H1 (cell line): ENCODE measurements at regions not wholly inside any gene's neighbourhood (a gene's known extent, or its start where the extent isn't known, plus 50 kb on each side); places are given as distances from the start of the nearest gene placed in this dataset.

Experiments
- CTCF ChIA-PET: fragments of 300-600 bp; sonication (Branson Sonifier 250); formaldehyde crosslinking; loops from one replicate; lab custom pipeline; 2021; ENCODE audit not compliant: partially characterized antibody; lab: Charles Lee
- POLR2A ChIA-PET: fragments of 300-600 bp; sonication (Branson Sonifier 250); formaldehyde crosslinking; loops from one replicate; lab custom pipeline; 2021; ENCODE audit warnings: inconsistent platforms; ENCODE audit not compliant: partially characterized antibody; lab: Charles Lee
- DNase-seq, 2 experiments: peaks; one replicate each; pipeline versions ENCODE4 v3.0.0 to v3.0.0-alpha.2; 2010 to 2022; ENCODE audit warnings: low spot score in 2 of 2, low read depth in 1 of 2, mixed read lengths in 1 of 2
- FAIRE-seq: peaks from 2 replicates; lab custom pipeline; 2011; peaks lifted over from hg19 to GRCh38; lab: Jason Lieb, UNC
- H2AFZ ChIP-seq: 2 replicates; pipeline ENCODE4 v1.8.1; 2012; ENCODE audit warnings: low read length, inconsistent platforms
- H2AK5ac ChIP-seq: 2 replicates; pipeline ENCODE4 v1.6.1; 2013; ENCODE audit warnings: low read depth, low read length
- H2BK120ac ChIP-seq: replicated peaks from 2 replicates; pipeline ENCODE3; 2013; ENCODE audit warnings: low read depth, low read length, inconsistent platforms
- H2BK12ac ChIP-seq: 2 replicates; pipeline ENCODE4 v1.6.1; 2013; ENCODE audit warnings: low read depth, low read length
- H2BK15ac ChIP-seq: 2 replicates; pipeline ENCODE4 v1.6.1; 2013; ENCODE audit warnings: low read length
- H2BK20ac ChIP-seq: 2 replicates; pipeline ENCODE4 v1.6.1; 2013; ENCODE audit warnings: low read length
- H2BK5ac ChIP-seq: 2 replicates; pipeline ENCODE4 v1.6.1; 2013; ENCODE audit warnings: low read depth, low read length
- H3K14ac ChIP-seq: 2 replicates; pipeline ENCODE4 v1.6.1; 2013; ENCODE audit warnings: inconsistent platforms; ENCODE audit not compliant: insufficient read length
- H3K18ac ChIP-seq: 2 replicates; pipeline ENCODE4 v1.6.1; 2013; ENCODE audit warnings: low read length; ENCODE audit errors: extremely low read depth
- H3K23ac ChIP-seq: 2 replicates; pipeline ENCODE4 v1.6.1; 2013; ENCODE audit warnings: inconsistent platforms; ENCODE audit not compliant: insufficient read length
- H3K23me2 ChIP-seq: 2 replicates; pipeline ENCODE4 v1.6.1; 2013; ENCODE audit warnings: low read depth, low read length
- H3K27ac ChIP-seq: 2 replicates; pipeline ENCODE4 v1.6.1; 2011; ENCODE audit warnings: low read depth, low read length, inconsistent platforms
- H3K27me3 ChIP-seq, 4 experiments: replicated peaks in 1 of 4; 1 replicate in 1 of 4; 2 replicates in 3 of 4; pipeline versions ENCODE4 v1.6.1 to v1.8.1; 2011 to 2013; ENCODE audit warnings: low read length in 3 of 4, mild to moderate bottlenecking in 3 of 4, inconsistent platforms in 2 of 4, mixed read lengths in 2 of 4, moderate library complexity in 1 of 4; ENCODE audit not compliant: control insufficient read depth in 3 of 4, insufficient read depth in 3 of 4; ENCODE audit errors: extremely low read depth in 1 of 4
- H3K36me3 ChIP-seq, 4 experiments: 2 replicates each; pipeline versions ENCODE4 v1.6.1 to v1.8.1; 2011 to 2013; ENCODE audit warnings: mild to moderate bottlenecking in 4 of 4, low read length in 3 of 4, moderate library complexity in 2 of 4, control low read depth in 1 of 4, inconsistent platforms in 1 of 4; ENCODE audit not compliant: insufficient read depth in 4 of 4, control insufficient read depth in 2 of 4
- H3K4ac ChIP-seq: replicated peaks from 2 replicates; pipeline ENCODE3; 2013; ENCODE audit warnings: low read length, low read depth, mixed read lengths, inconsistent platforms; ENCODE audit not compliant: insufficient read length
- H3K4me1 ChIP-seq, 4 experiments: replicated peaks in 1 of 4; 1 replicate in 1 of 4; 2 replicates in 3 of 4; pipeline versions ENCODE4 v1.6.1 to v1.8.1; 2011 to 2013; ENCODE audit warnings: low read length in 3 of 4, inconsistent platforms in 2 of 4, mixed read lengths in 1 of 4; ENCODE audit not compliant: insufficient read depth in 4 of 4, control insufficient read depth in 3 of 4
- H3K4me2 ChIP-seq, 2 experiments: 2 replicates each; pipeline versions ENCODE4 v1.6.1 to v1.8.1; 2011 to 2013; ENCODE audit warnings: low read depth in 2 of 2, low read length in 2 of 2, control low read depth in 1 of 2, inconsistent platforms in 1 of 2, mild to moderate bottlenecking in 1 of 2; ENCODE audit not compliant: insufficient read depth in 1 of 2
- H3K4me3 ChIP-seq, 4 experiments: fragments of 200-600, 300-600 bp in 1 of 4; sonication (generic), shearing (Covaris generic), sonication (Bioruptor Twin) in 1 of 4; 2 replicates each; pipeline versions ENCODE4 v1.5.1 to v1.8.1; 2011 to 2016; ENCODE audit warnings: low read length in 4 of 4, low read depth in 3 of 4, control low read depth in 2 of 4, inconsistent platforms in 2 of 4, mild to moderate bottlenecking in 2 of 4, mixed read lengths in 1 of 4, moderate library complexity in 1 of 4; ENCODE audit not compliant: insufficient read depth in 2 of 4; ENCODE audit errors: extremely low read depth in 1 of 4
- H3K56ac ChIP-seq: replicated peaks from 2 replicates; pipeline ENCODE3; 2013; ENCODE audit warnings: low read depth, mild to moderate bottlenecking, mixed read lengths, low read length, inconsistent platforms; ENCODE audit not compliant: insufficient read length
- H3K79me1 ChIP-seq: 2 replicates; pipeline ENCODE4 v1.6.1; 2013; ENCODE audit warnings: low read depth, low read length, control low read depth
- H3K79me2 ChIP-seq, 2 experiments: 2 replicates each; pipeline versions ENCODE4 v1.6.1 to v1.8.1; 2012 to 2013; ENCODE audit warnings: low read length in 2 of 2, mild to moderate bottlenecking in 2 of 2, inconsistent platforms in 1 of 2; ENCODE audit not compliant: insufficient read depth in 2 of 2, control insufficient read depth in 1 of 2
- H3K9ac ChIP-seq, 4 experiments: replicated peaks in 1 of 4; 1 replicate in 1 of 4; 2 replicates in 3 of 4; pipeline versions ENCODE4 v1.6.1 to v1.8.1; 2011 to 2013; ENCODE audit warnings: low read depth in 3 of 4, low read length in 3 of 4, control low read depth in 2 of 4, mild to moderate bottlenecking in 2 of 4, moderate library complexity in 2 of 4, inconsistent platforms in 1 of 4; ENCODE audit errors: extremely low read depth in 1 of 4
- H3K9me3 ChIP-seq, 2 experiments: 2 replicates each; pipeline versions ENCODE4 v1.6.1 to v1.8.1; 2012 to 2013; ENCODE audit warnings: mild to moderate bottlenecking in 2 of 2, moderate library complexity in 2 of 2, control low read depth in 1 of 2, inconsistent platforms in 1 of 2, low read depth in 1 of 2, low read length in 1 of 2, mixed read lengths in 1 of 2; ENCODE audit not compliant: insufficient read depth in 2 of 2
- H4K20me1 ChIP-seq, 2 experiments: replicated peaks in 1 of 2; 2 replicates each; pipeline versions ENCODE3 to v1.8.1; 2011 to 2013; ENCODE audit warnings: inconsistent platforms in 2 of 2, low read length in 2 of 2, mild to moderate bottlenecking in 1 of 2; ENCODE audit not compliant: insufficient read depth in 2 of 2, control insufficient read depth in 1 of 2
- H4K5ac ChIP-seq: 2 replicates; pipeline ENCODE4 v1.6.1; 2013; ENCODE audit warnings: low read length, low read depth, mixed read lengths, inconsistent platforms; ENCODE audit not compliant: insufficient read length
- H4K8ac ChIP-seq: 2 replicates; pipeline ENCODE4 v1.8.0; 2013; ENCODE audit warnings: mild to moderate bottlenecking, moderate library complexity, low read length, inconsistent platforms; ENCODE audit not compliant: insufficient read depth; ENCODE audit errors: extremely low read depth
- H4K91ac ChIP-seq: replicated peaks from 2 replicates; pipeline ENCODE3; 2013; ENCODE audit warnings: low read length, mixed read lengths, inconsistent platforms; ENCODE audit not compliant: insufficient read length
- BCL11A ChIP-seq, 2 experiments: IDR thresholded peaks; one replicate each; pipeline ENCODE4 v1.6.1; 2011; ENCODE audit warnings: low read depth in 2 of 2, low read length in 2 of 2, mild to moderate bottlenecking in 2 of 2
- HDAC6 ChIP-seq: IDR thresholded peaks from one replicate; pipeline ENCODE4 v1.7.1; 2012; ENCODE audit warnings: low read depth, mild to moderate bottlenecking, inconsistent platforms, low read length, moderate library complexity
- KDM4A ChIP-seq: IDR thresholded peaks from one replicate; pipeline ENCODE4 v1.7.1; 2012; ENCODE audit warnings: low read depth, mild to moderate bottlenecking, moderate library complexity, low read length, inconsistent platforms; ENCODE audit not compliant: severe bottlenecking
- RNF2 ChIP-seq: fragments of 200-900, 300-1000 bp; sonication (generic); IDR thresholded peaks from 2 replicates; pipeline ENCODE4 v1.7.1; 2016; ENCODE audit warnings: borderline replicate concordance, low read depth, mild to moderate bottlenecking, antibody characterized with exemption, low read length; ENCODE audit not compliant: poor library complexity, severe bottlenecking; ENCODE audit errors: missing control alignments
- USF2 ChIP-seq: IDR thresholded peaks from 2 replicates; pipeline ENCODE4 v1.6.1; 2011; ENCODE audit warnings: low read length, improper control_type of control experiment
- WGBS, 2 experiments: shearing (Covaris generic) in 1 of 2; methylation state at CpG; one replicate each; pipeline versions ENCODE4 v1.1.6 to v1.1.7; 2013 to 2015; ENCODE audit warnings: low lambda C conversion rate in 2 of 2, mixed read lengths in 2 of 2, inconsistent platforms in 1 of 2, low coverage in 1 of 2, missing lambda C conversion rate in 1 of 2; ENCODE audit not compliant: insufficient replicate concordance in 2 of 2, insufficient coverage in 1 of 2, insufficient read length in 1 of 2; ENCODE audit errors: extremely low coverage in 1 of 2, missing lambda C conversion rate in 1 of 2; 5-methylcytosine and 5-hydroxymethylcytosine counted together

GRCh38 chr2:147398301-147398700 lies 446.5 kb upstream of the ACVR2A start:
- no peak for FAIRE-seq
- H3K23me2 ChIP-seq, result no peaks in the 10 kb centered on the region

More at GRCh38 chr2:147398301-147398700, 446.5 kb upstream of the ACVR2A start:
- DNase-seq, result no peak
- ChIA-PET POLR2A (no interaction called here), CTCF (interaction anchor here (1.1 kb wide), 1 partner anchor 122 kb away, joined by 3 read pairs; no protein-coding TSS in a partner anchor)
- Histone ChIP-seq H3K9ac (no peak overlapping the region), H3K56ac (no peak overlapping the region), H3K27ac (no peak overlapping the region), H3K4me1 (no peaks in the 10 kb centered on the region), H2BK20ac (no peak overlapping the region), H2BK120ac (no peak overlapping the region), H2BK12ac (no peak overlapping the region), H3K18ac (no peak overlapping the region), H4K91ac (no peak overlapping the region), H2AFZ (no peak overlapping the region), H2AK5ac (no peak overlapping the region), H3K4me2 (no peak overlapping the region), H4K8ac (no peak overlapping the region), H2BK15ac (no peak overlapping the region), H3K23ac (no peak overlapping the region), H4K20me1 (no peaks in the 10 kb centered on the region), H3K4me3 (no peak overlapping the region), H3K14ac (no peak overlapping the region), H4K5ac (no peak overlapping the region), H3K79me1 (no peaks in the 10 kb centered on the region), H3K79me2 (no peaks in the 10 kb centered on the region), H3K9me3 (no peaks in the 10 kb centered on the region), H3K4ac (no peak overlapping the region), H3K36me3 (no peaks in the 10 kb centered on the region), H2BK5ac (no peak overlapping the region), H3K27me3 (no peaks in the 10 kb centered on the region)
- WGBS, 2 experiments, result 93% methylated on average over 2 of the region's 2 CpGs; no CpG with 5 or more reads in 1 of the 2 experiments
- no peak for TF ChIP-seq BCL11A (IDR thresholded peaks at IDR 0.05; ENCODE audit: low read depth in 2 of 2, low read length in 2 of 2)
- no peak for TF ChIP-seq USF2
- TF ChIP-seq KDM4A, result no peak
- no peak for TF ChIP-seq HDAC6
- no peak for TF ChIP-seq RNF2
